Sigmoid colon (tissue), 6 donors: ENCODE measurements at regions not wholly inside any gene's neighbourhood (a gene's known extent, or its start where the extent isn't known, plus 50 kb on each side); places are given as distances from the start of the nearest gene placed in this dataset.

ENCODE experiments used
- DNase-seq: peaks from one replicate; pipeline ENCODE4 v3.0.0-alpha.2; 2019
- H3K27ac ChIP-seq, 4 donors: fragments of 200-600 bp; sonication (generic); one replicate each; pipeline ENCODE4 v1.5.1; 2016 to 2019; ENCODE audit warnings: mild to moderate bottlenecking in 1 of 4
- H3K27me3 ChIP-seq, 3 donors: fragments of 200-600 bp; sonication (generic); one replicate each; pipeline ENCODE4 v1.5.1; 2019; ENCODE audit warnings: mild to moderate bottlenecking in 1 of 3
- H3K36me3 ChIP-seq, 4 donors: fragments of 200-600 bp; sonication (generic); one replicate each; pipeline ENCODE4 v1.5.1; 2016 to 2019
- H3K4me1 ChIP-seq, 4 donors: fragments of 200-600 bp; sonication (generic); one replicate each; pipeline ENCODE4 v1.5.1; 2017 to 2019
- H3K4me3 ChIP-seq, 4 donors: fragments of 200-600 bp; sonication (generic); one replicate each; pipeline ENCODE4 v1.5.1; 2017 to 2019; ENCODE audit warnings: mild to moderate bottlenecking in 2 of 4, moderate library complexity in 1 of 4
- H3K9me3 ChIP-seq, 4 donors: fragments of 200-600 bp in 3 of 4; sonication (generic) in 3 of 4; one replicate each; pipeline versions ENCODE4 v1.5.1 to v1.6.1; 2013 to 2019
- CTCF ChIP-seq, 4 experiments: fragments of 450-650 bp in 3 of 4; fragments of 200-600 bp in 1 of 4; IDR thresholded peaks; one replicate each; pipeline ENCODE4 v1.5.1; 2016 to 2019; ENCODE audit warnings: antibody characterized with exemption in 4 of 4, mild to moderate bottlenecking in 3 of 4, moderate library complexity in 2 of 4
- EP300 ChIP-seq, 4 donors: sonication (generic); formaldehyde crosslinking; IDR thresholded peaks; one replicate each; pipeline ENCODE4 v1.6.1; 2017; ENCODE audit warnings: antibody characterized with exemption in 4 of 4
- POLR2A ChIP-seq, 2 donors: fragments of 450-650 bp; IDR thresholded peaks; one replicate each; pipeline ENCODE4 v1.6.1; 2016; ENCODE audit warnings: antibody characterized with exemption in 2 of 2, mild to moderate bottlenecking in 2 of 2, moderate library complexity in 2 of 2
- POLR2AphosphoS5 ChIP-seq, 4 donors: sonication (generic); formaldehyde crosslinking; IDR thresholded peaks; one replicate each; pipeline ENCODE4 v1.6.1; 2017; ENCODE audit warnings: antibody characterized with exemption in 4 of 4
- WGBS, 2 donors: extraction: QIAGEN DNeasy Blood & Tissue Kit; methylation state at CpG; one replicate each; pipeline ENCODE4 v1.1.7; 2013; 5-methylcytosine and 5-hydroxymethylcytosine counted together
- intact Hi-C: fragments of 100-400 bp; cut with DNase I; formaldehyde crosslinking; loops from one replicate; pipeline ENCODE4 v1.15.1; 2023
- donor health status: healthy with polysubstance abuse.
- donor health status: healthy.

- Histone ChIP-seq H3K4me3 (no peak overlapping the region), H3K9me3 (no peaks in the 10 kb centered on the region), H3K36me3 (no peaks in the 10 kb centered on the region), H3K27ac (no peak overlapping the region), H3K4me1 (no peaks in the 10 kb centered on the region), H3K27me3 (no peaks in the 10 kb centered on the region)
- intact Hi-C loops, result no loop called here
- WGBS, 2 donors, result 84 to 91% methylated on average over 3 of the region's 3 CpGs
- TF ChIP-seq CTCF (IDR thresholded peaks at IDR 0.05), result no peak
- no peak for TF ChIP-seq POLR2A (IDR thresholded peaks at IDR 0.05)
- TF ChIP-seq POLR2AphosphoS5 (IDR thresholded peaks at IDR 0.05), result no peak
- no peak for TF ChIP-seq EP300 (IDR thresholded peaks at IDR 0.05)
- DNase-seq, result no peak
Measured at GRCh38 chr9:115862021-115862420, 291.6 kb upstream of the PAPPA start.

GRCh38 chr9:115864581-115864980 is 289.0 kb upstream of the PAPPA start:
- DNase-seq, result no peak
- H3K36me3 ChIP-seq, result no peaks in the 10 kb centered on the region
- H3K27me3 ChIP-seq, result no peaks in the 10 kb centered on the region
- TF ChIP-seq EP300 (IDR thresholded peaks at IDR 0.05), result no peak
- TF ChIP-seq CTCF (IDR thresholded peaks at IDR 0.05), result no peak
- TF ChIP-seq POLR2A (IDR thresholded peaks at IDR 0.05), result no peak
- no peak for TF ChIP-seq POLR2AphosphoS5 (IDR thresholded peaks at IDR 0.05)
- H3K9me3 ChIP-seq, result no peaks in the 10 kb centered on the region
- H3K4me3 ChIP-seq, result no peak overlapping the region
- intact Hi-C loops, result no loop called here
- H3K4me1 ChIP-seq, result no peaks in the 10 kb centered on the region
- no peak overlapping the region for H3K27ac ChIP-seq

GRCh38 chr9:115867326-115867725 is 286.3 kb upstream of the PAPPA start:
- no peak for TF ChIP-seq POLR2AphosphoS5 (IDR thresholded peaks at IDR 0.05)
- no peak for TF ChIP-seq EP300 (IDR thresholded peaks at IDR 0.05)
- TF ChIP-seq POLR2A (IDR thresholded peaks at IDR 0.05), result no peak
- TF ChIP-seq CTCF (IDR thresholded peaks at IDR 0.05), result no peak
- H3K36me3 ChIP-seq, result no peaks in the 10 kb centered on the region
- H3K27me3 ChIP-seq, result no peaks in the 10 kb centered on the region
- H3K27ac ChIP-seq, result no peak overlapping the region
- no peaks in the 10 kb centered on the region for H3K9me3 ChIP-seq
- no peak for DNase-seq
- H3K4me3 ChIP-seq, result no peak overlapping the region
- H3K4me1 ChIP-seq, result no peaks in the 10 kb centered on the region
- intact Hi-C loops, result no loop called here

- Histone ChIP-seq H3K4me1 (no peaks in the 10 kb centered on the region), H3K27me3 (no peaks in the 10 kb centered on the region), H3K4me3 (no peak overlapping the region), H3K9me3 (no peaks in the 10 kb centered on the region), H3K36me3 (no peaks in the 10 kb centered on the region), H3K27ac (no peak overlapping the region)
- intact Hi-C loops, result no loop called here
- DNase-seq, result no peak
- WGBS, 2 donors, result 73 to 91% methylated on average over 3 of the region's 3 CpGs
- no peak for TF ChIP-seq EP300 (IDR thresholded peaks at IDR 0.05)
- no peak for TF ChIP-seq POLR2AphosphoS5 (IDR thresholded peaks at IDR 0.05)
- TF ChIP-seq POLR2A (IDR thresholded peaks at IDR 0.05), result no peak
- TF ChIP-seq CTCF (IDR thresholded peaks at IDR 0.05), result no peak
Measured at GRCh38 chr9:115877852-115878438, 275.6 kb upstream of the PAPPA start.

- DNase-seq, result no peak
- no peak overlapping the region for H3K27ac ChIP-seq
- H3K4me3 ChIP-seq, result no peak overlapping the region
- WGBS, 2 donors, result 40 to 45% methylated on average over 3 of the region's 3 CpGs
- H3K27me3 ChIP-seq, result no peaks in the 10 kb centered on the region
- no peaks in the 10 kb centered on the region for H3K4me1 ChIP-seq
- no peak for TF ChIP-seq EP300 (IDR thresholded peaks at IDR 0.05)
- TF ChIP-seq POLR2A (IDR thresholded peaks at IDR 0.05), result no peak
- no peak for TF ChIP-seq POLR2AphosphoS5 (IDR thresholded peaks at IDR 0.05)
- TF ChIP-seq CTCF (IDR thresholded peaks at IDR 0.05), result no peak
- H3K9me3 ChIP-seq, result no peaks in the 10 kb centered on the region
- intact Hi-C loops, result no loop called here
- H3K36me3 ChIP-seq, result no peaks in the 10 kb centered on the region
Measured at GRCh38 chr9:115879451-115879850, 274.1 kb upstream of the PAPPA start.
